Skeletal muscle cell (primary cell): ENCODE measurements at regions not wholly inside any gene's neighbourhood (a gene's known extent, or its start where the extent isn't known, plus 50 kb on each side); places are given as distances from the start of the nearest gene placed in this dataset.

Experiments used
- DNase-seq: peaks from one replicate; pipeline ENCODE4 v3.0.0-alpha.2; 2010; ENCODE audit warnings: low read depth
- H3K4me3 ChIP-seq: 2 replicates; pipeline ENCODE4 v1.5.1; 2011; ENCODE audit warnings: low read depth, mild to moderate bottlenecking, control low read depth, low read length, moderate library complexity

GRCh38 chr12:30447061-30447750 lies 248.5 kb downstream of the IPO8 start:
- DNase-seq = no peak
- no peak overlapping the region for H3K4me3 ChIP-seq

DNA sequence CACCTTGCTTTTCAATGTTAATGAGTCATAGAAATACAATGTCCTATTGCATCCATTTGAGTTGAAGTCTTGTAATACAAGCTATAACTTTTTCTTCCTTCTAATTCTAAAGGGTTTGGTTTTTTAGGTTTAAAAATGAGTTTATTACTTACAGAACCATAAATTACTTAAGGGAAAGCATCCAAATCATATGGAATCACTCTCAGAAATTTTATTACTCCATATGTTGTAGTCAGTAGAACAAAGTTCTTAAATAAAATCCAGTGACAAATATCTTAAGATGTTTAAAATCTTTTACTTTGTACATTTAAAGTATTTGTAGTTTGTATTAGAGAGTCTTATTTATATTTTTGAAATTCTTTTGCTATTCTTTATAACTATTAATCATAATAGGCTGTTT lies 253.2 kb downstream of the IPO8 start:
- H3K4me3 ChIP-seq = no peak overlapping the region

GRCh38 chr12:30440826-30441602 lies 254.7 kb downstream of the IPO8 start:
- DNase-seq = no peak
- no peak overlapping the region for H3K4me3 ChIP-seq

More for the DNA sequence above, 253.2 kb downstream of the IPO8 start:
- no peak for DNase-seq

- no peak overlapping the region for H3K4me3 ChIP-seq
- no peak for DNase-seq
These were observed 256.5 kb downstream of the IPO8 start for GRCh38 chr12:30439201-30439600.

GRCh38 chr12:30438601-30439041 lies 257.0 kb downstream of the IPO8 start:
- no peak overlapping the region for H3K4me3 ChIP-seq
- no peak for DNase-seq

DNA sequence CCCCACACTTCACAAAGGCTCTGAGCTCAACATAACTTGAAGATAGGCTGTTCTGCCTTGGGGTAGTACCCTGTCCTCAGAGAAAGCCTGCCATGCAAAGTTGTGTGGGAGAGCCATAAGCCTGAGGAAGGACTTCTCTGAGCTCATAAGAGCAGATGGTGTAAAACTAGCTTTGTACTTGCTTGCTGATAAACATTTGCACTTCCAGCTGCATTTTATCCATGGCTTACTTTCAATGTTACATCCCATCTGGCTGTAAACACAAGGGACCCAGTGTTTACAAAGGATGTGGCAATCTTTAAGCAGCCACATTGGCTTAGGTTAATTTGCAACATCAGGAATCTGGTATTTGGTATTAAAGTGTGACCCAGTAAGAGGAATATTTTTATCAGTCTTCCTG lies 258.1 kb downstream of the IPO8 start:
- no peak overlapping the region for H3K4me3 ChIP-seq
- DNase-seq = no peak

DNA sequence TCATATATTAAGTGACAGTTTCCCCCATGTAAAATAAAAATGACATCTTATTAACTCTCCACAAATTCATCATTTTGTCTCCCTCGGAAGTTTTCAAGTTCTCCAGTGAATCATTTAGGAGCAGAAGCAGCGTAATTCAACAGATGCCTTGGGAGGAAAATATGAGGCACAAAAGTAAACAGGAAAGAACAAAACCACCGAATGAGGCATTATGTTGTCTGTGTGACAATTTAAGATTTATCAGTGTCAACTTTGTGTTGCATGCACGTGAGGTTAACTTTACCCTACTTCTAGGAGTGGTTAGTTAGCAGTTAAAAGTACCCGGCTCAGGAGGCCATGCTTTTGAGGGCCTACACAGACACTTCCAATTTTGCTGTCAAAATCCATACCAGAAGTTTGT lies 258.6 kb downstream of the IPO8 start:
- DNase-seq = no peak
- H3K4me3 ChIP-seq = no peak overlapping the region

- H3K4me3 ChIP-seq = no peak overlapping the region
- no peak for DNase-seq
These were observed 267.6 kb downstream of the IPO8 start for GRCh38 chr12:30428098-30428497.

DNA sequence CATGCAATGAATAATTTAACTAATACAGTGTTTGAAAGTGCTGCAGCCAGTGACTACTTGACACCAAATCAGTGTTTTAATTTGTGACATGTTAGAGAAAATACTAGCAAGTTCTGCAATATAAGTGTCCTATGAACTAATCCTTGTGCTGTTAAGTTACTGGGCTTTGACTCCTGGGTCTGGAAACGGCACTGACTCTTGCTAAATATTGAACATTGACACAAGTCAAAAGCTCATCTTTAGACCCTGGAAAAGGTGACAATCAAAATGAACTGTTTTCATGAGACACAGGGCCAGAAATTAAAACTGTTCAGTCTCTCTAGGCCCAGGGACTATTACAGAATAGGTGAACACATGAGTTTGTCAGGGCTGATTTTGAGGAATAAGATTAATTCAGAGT lies 268.1 kb downstream of the IPO8 start:
- no peak overlapping the region for H3K4me3 ChIP-seq
- no peak for DNase-seq

GRCh38 chr12:30425445-30425844 lies 270.2 kb downstream of the IPO8 start:
- no peak overlapping the region for H3K4me3 ChIP-seq
- no peak for DNase-seq

GRCh38 chr12:30423330-30423729 lies 272.3 kb downstream of the IPO8 start:
- no peak overlapping the region for H3K4me3 ChIP-seq
- DNase-seq = no peak

DNA sequence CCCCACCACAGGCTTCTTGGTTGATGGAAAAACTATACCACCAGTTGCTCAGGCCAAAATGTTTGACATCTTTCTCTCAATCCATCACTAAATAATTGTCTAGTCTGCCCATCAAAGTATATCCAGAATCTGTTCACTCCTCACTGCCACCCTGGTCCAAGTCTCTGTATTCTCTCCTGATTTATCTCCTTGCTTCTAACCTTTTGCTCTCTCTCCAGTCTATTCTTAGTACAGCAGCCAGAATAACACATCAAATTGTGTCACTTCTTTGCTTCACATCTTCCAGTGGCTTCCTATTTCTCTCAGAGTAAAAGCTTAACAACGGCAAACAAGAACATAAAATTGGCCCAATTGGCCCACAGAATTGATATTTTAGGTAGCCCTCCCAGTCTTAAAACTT lies 272.8 kb downstream of the IPO8 start:
- DNase-seq = no peak
- no peak overlapping the region for H3K4me3 ChIP-seq

- no peak for DNase-seq
These were observed 275.1 kb downstream of the IPO8 start for GRCh38 chr12:30420561-30420960.

DNA sequence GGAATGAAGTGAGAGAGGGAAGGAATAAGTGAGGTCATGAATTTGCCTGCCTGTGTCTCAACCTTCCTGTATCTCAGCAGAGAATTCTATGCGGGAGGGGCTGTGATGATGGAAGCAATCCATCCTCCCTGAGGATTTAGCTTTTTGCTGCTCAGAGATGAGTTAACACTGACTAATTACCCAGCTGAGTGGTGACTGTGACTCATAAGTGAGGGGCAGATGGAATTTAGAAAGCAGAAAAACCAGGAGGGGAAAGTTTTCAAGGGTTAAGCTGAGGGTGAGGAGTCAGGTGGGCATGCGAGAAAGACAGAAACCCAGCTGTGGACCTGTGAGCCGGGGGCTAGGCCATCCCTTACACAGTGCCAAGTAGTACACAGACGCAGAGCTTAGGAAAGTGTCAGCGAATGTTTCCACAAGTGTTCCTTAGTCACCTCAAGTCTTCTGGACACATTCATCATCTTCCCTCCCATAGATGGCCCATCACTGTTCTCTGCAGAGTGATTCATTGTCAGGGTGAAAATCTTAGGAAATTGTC lies 277.9 kb downstream of the IPO8 start:
- peak overlapping the region; percentile 16 for H3K4me3 ChIP-seq

More at GRCh38 chr12:30420561-30420960, 275.1 kb downstream of the IPO8 start:
- H3K4me3 ChIP-seq = no peak overlapping the region

GRCh38 chr12:30416631-30417030 lies 279.0 kb downstream of the IPO8 start:
- no peak for DNase-seq
- no peak overlapping the region for H3K4me3 ChIP-seq

More for the DNA sequence above, 277.9 kb downstream of the IPO8 start:
- DNase-seq = peak; percentile 97

- no peak overlapping the region for H3K4me3 ChIP-seq
- no peak for DNase-seq
These were observed 279.9 kb downstream of the IPO8 start for GRCh38 chr12:30415777-30416176.

- H3K4me3 ChIP-seq = no peak overlapping the region
These were observed 281.2 kb downstream of the IPO8 start for GRCh38 chr12:30414507-30414906.

DNA sequence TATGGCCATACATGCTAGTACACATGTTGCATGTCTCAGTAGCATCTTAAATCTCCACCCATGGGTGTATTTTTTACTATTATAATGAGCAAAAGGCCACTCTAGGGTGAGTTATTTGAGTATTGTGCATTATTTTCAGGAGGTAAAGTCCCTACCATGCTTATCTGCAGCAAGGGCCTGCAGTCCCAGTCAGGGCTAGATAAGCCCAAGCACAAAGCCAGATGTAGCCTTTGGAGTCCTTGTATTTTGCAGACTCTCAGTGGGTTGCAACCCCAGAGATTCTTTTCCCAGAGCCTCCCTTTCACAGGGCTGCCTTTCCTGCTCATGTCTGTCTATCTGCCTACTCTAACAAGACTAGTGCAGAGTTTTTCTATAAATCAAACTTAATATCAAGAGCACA lies 295.3 kb downstream of the IPO8 start:
- H3K4me3 ChIP-seq = no peak overlapping the region
- no peak for DNase-seq

More at GRCh38 chr12:30414507-30414906, 281.2 kb downstream of the IPO8 start:
- DNase-seq = no peak

GRCh38 chr12:30399859-30400258 lies 295.8 kb downstream of the IPO8 start:
- H3K4me3 ChIP-seq = no peak overlapping the region
- no peak for DNase-seq

GRCh38 chr12:30396576-30396975 lies 299.1 kb downstream of the IPO8 start:
- DNase-seq = no peak
- H3K4me3 ChIP-seq = no peak overlapping the region

GRCh38 chr12:30395190-30395589 lies 300.5 kb downstream of the IPO8 start:
- H3K4me3 ChIP-seq = no peak overlapping the region
- DNase-seq = no peak
